Neural crest cell (in vitro differentiated cells): ENCODE measurements at regions not wholly inside any gene's neighbourhood (a gene's known extent, or its start where the extent isn't known, plus 50 kb on each side); places are given as distances from the start of the nearest gene placed in this dataset.
A peak's percentile ranks its signal among the peaks of the same experiment; 100 is the strongest.

Experiments
- DNase-seq: peaks from one replicate; pipeline ENCODE4 v3.0.0; 2021; ENCODE audit warnings: low read depth, mixed read lengths, low spot score
- H3K27ac Mint-ChIP-seq: one replicate; pipeline ENCODE4 v1.8.0; 2021; ENCODE audit warnings: mild to moderate bottlenecking, mixed read lengths; ENCODE audit not compliant: unreplicated experiment
- H3K27me3 Mint-ChIP-seq: 2 replicates; pipeline ENCODE4 v1.8.0; 2021; ENCODE audit warnings: low read depth, mild to moderate bottlenecking, mixed read lengths
- H3K36me3 Mint-ChIP-seq: 2 replicates; pipeline ENCODE4 v1.8.0; 2021; ENCODE audit warnings: low read depth, mild to moderate bottlenecking, mixed read lengths
- H3K4me1 Mint-ChIP-seq: 2 replicates; pipeline ENCODE4 v1.8.0; 2021; ENCODE audit warnings: mixed read lengths
- H3K4me3 Mint-ChIP-seq: one replicate; pipeline ENCODE4 v1.8.0; 2021; ENCODE audit warnings: mild to moderate bottlenecking, mixed read lengths
- H3K9me3 Mint-ChIP-seq: 2 replicates; pipeline ENCODE4 v1.8.0; 2021; ENCODE audit warnings: mixed read lengths
- CTCF ChIP-seq: fragments of 200-600 bp; sonication (generic); conservative IDR thresholded peaks from 2 replicates; pipeline ENCODE4 v1.5.0; 2021; ENCODE audit warnings: antibody characterized with exemption, mild to moderate bottlenecking

GRCh38 chr2:82239176-82239575 lies 1934.6 kb upstream of the LRRTM1 start:
- no peaks in the 10 kb centered on the region for H3K27me3 Mint-ChIP-seq
- no peaks in the 10 kb centered on the region for H3K36me3 Mint-ChIP-seq
- no peak overlapping the region for H3K4me3 Mint-ChIP-seq
- DNase-seq, result no peak
- H3K9me3 Mint-ChIP-seq, result peaks cover 2% of the 10 kb centered on the region
- H3K27ac Mint-ChIP-seq, result no peak overlapping the region
- no peak for TF ChIP-seq CTCF
- no peaks in the 10 kb centered on the region for H3K4me1 Mint-ChIP-seq

DNA sequence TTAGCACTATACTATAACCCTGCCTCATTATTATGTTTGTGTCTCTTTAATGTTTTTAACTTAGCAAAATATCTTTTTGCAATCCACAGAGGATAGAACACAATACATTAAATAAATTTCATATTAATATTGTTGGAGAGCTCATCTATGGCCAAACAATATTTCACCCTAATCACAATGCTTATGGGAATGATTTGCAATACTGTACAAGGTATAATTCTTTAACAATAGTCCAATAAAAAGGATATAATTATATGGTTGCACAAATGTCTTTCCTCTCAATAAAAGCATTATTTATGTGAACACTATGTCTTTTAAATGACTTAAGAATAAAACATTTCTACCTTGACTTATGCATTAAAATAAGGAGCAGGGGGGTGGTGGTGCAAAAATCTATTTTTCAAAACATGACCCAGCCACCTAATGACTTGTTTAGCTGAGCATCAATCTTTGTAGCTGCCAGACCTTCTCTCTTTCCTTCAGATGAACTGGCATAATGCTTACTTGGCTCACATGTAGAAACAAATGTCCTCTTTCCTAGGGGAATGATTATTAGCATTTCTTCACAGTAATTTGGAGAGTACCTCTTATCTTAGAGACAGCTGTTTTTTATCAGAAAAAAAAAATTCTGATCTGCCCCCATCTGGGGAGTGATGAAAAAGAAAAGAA lies 1933.6 kb upstream of the LRRTM1 start:
- no peaks in the 10 kb centered on the region for H3K27me3 Mint-ChIP-seq
- no peak for TF ChIP-seq CTCF
- H3K9me3 Mint-ChIP-seq, result peaks cover 2% of the 10 kb centered on the region
- no peak for DNase-seq
- no peaks in the 10 kb centered on the region for H3K4me1 Mint-ChIP-seq
- H3K36me3 Mint-ChIP-seq, result no peaks in the 10 kb centered on the region
- no peak overlapping the region for H3K4me3 Mint-ChIP-seq
- H3K27ac Mint-ChIP-seq, result no peak overlapping the region

DNA sequence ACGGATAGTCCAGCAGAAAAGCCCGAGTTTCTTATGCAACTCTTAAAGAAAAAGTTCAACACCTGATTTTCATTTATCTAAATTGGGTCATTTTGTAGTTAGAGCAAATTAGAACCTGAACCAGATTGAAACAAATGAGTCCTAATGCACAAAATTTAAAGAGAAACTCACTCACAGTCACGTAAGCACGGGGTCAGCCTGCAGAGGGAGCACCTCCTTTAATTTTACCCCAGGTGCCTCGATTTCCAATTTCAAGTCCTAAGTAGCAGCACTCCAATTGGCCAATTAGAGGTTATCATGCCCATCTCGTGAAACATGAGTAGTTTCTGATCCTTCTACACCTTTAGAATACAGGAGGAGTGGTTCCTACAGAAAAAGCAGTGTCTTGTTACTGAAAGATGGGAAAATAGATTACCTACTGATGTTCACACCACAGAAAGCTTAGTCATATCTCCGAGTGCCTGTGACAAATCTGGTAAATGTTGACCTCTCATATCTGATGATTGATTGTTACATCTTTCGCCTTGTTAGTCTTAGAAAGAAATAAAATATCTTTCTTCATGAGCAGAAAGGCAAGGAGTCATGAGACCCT lies 1929.8 kb upstream of the LRRTM1 start:
- Mint-ChIP-seq H3K4me1 (peaks cover under 1% of the 10 kb centered on the region), H3K27ac (no peak overlapping the region), H3K4me3 (no peak overlapping the region), H3K27me3 (no peaks in the 10 kb centered on the region), H3K9me3 (no peaks in the 10 kb centered on the region), H3K36me3 (no peaks in the 10 kb centered on the region)
- no peak for DNase-seq
- peak; percentile 33 for TF ChIP-seq CTCF

- TF ChIP-seq CTCF, result no peak
- Mint-ChIP-seq H3K27ac (no peak overlapping the region), H3K9me3 (no peaks in the 10 kb centered on the region), H3K4me3 (no peak overlapping the region), H3K27me3 (no peaks in the 10 kb centered on the region), H3K36me3 (no peaks in the 10 kb centered on the region), H3K4me1 (peaks cover 4% of the 10 kb centered on the region)
- no peak for DNase-seq
Measured at GRCh38 chr2:82233806-82234205, 1929.3 kb upstream of the LRRTM1 start.

GRCh38 chr2:82230406-82230805 lies 1925.9 kb upstream of the LRRTM1 start:
- no peaks in the 10 kb centered on the region for H3K36me3 Mint-ChIP-seq
- H3K9me3 Mint-ChIP-seq, result no peaks in the 10 kb centered on the region
- H3K4me1 Mint-ChIP-seq, result peaks cover 4% of the 10 kb centered on the region

More at GRCh38 chr2:82230406-82230805, 1925.9 kb upstream of the LRRTM1 start:
- no peaks in the 10 kb centered on the region for H3K27me3 Mint-ChIP-seq
- H3K4me3 Mint-ChIP-seq, result no peak overlapping the region
- no peak for TF ChIP-seq CTCF
- no peak overlapping the region for H3K27ac Mint-ChIP-seq
- no peak for DNase-seq
